Stimulated activated CD4-positive, alpha-beta T cell treated with anti-CD3 and anti-CD28 coated beads, Interleukin-15, amount 100 ng/mL, for 48 hours (primary cell): ENCODE measurements at regions not wholly inside any gene's neighbourhood (a gene's known extent, or its start where the extent isn't known, plus 50 kb on each side); places are given as distances from the start of the nearest gene placed in this dataset.
"Not testable (repeated sequence)": the region's sequence is repeated elsewhere in the genome, so short reads cannot be mapped to it uniquely, and the experiment has no call there.

ENCODE experiments used
- DNase-seq, 2 donors: peaks; one replicate each; pipeline ENCODE4 v3.0.0-alpha.2; 2020; ENCODE audit warnings: low read depth in 2 of 2

DNA sequence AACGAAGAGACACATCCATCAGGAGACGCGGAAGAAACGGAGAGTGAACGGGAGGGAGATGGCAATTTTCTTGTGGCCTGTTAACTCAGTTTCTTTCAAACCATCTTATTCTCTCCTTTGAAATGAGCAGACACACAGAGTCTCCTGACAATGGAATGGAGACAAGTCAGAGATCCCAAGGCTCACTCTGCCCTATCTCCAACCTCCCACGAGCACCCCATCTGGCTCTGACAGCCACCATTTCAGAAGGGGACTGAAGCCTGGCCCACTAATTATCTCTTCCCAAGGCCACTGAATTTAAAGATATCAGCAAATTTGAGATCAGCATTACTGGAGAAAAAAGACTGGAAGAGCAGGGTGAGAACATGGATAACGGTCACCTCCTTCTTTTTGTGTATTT lies 215.6 kb downstream of the DHX15 start:
- no peak for DNase-seq

GRCh38 chr4:24364852-24365251 lies 219.5 kb downstream of the DHX15 start:
- DNase-seq = no peak

GRCh38 chr4:24364249-24364648 lies 220.1 kb downstream of the DHX15 start:
- DNase-seq = no peak

DNA sequence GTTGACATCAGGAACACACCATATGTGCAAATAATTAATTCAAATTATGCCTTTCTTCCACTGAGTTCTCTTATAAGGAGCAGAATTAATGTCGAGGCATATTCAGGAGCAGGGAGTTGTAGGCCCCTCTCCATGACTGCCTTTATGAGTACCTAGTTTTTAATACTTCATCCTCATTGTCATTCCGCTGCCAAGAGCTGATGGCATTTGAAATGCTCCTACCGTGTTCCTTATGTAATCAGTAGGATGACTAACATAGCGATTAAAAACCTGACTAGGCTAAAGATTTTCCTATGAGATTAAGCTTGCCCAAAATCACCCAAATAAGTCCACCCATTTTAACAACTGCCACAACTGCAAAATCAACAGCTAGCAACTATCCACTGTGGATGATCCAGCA lies 220.6 kb downstream of the DHX15 start:
- DNase-seq = no peak

GRCh38 chr4:24352112-24352511 lies 232.2 kb downstream of the DHX15 start:
- DNase-seq = no peak

DNA sequence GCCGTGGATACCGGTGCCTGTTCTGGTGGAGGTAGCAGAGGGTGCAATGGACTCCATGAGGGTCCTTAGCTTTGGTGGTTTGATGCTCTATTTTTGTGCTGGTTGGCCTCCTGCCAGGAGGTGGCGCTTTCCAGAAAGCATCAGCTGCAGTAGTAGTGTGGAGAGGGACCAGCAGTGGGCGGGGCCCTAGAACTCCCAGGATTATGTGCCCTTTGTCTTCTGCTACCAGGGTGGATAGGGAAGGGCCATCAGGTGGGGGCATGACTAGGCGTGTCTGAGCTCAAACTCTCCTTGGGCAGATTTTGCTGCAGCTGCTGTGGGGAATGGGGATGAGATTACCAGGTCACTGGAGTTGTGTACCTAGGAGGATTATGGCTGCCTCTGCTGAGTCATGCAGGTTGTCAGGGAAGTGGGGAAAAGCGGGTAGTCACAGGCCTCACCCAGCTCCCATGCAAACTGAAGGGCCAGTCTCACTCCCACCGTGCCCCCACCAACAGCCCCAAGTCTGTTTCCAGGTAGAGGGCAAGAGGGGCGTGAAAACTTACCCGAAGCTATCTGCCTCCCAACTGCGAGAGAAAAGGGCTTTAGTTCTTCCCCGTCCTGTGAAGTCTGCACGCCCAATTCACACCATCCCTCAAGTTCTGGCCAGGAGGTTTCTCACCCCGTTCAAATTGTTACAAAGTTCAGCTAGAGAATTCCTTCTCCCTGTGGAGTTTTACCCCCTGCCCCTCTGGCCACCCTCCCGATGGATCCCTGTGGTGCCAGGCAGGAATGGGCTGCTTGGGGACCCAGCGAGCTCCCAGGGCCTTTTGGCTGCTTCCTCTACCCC lies 235.0 kb downstream of the DHX15 start:
- not testable (repeated sequence) for DNase-seq

DNA sequence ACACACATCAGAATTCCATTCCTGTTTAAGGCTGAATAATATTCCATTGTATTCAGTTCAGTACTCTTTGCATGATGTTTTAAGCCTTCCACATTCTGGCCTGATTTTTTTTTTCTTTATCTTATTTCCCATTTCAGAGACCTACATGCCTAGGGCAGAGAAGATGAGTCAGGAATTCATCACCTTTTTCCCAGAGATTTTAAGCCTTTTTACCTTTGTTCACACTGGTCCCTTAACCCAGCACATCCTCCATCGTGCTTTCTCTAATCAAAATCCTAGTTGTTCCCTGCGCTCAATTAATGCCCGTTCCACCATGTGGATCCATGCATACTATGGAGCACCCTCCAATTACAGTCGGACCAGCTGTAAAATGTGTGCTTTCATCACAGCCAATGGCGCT lies 245.1 kb downstream of the DHX15 start:
- DNase-seq = no peak

- DNase-seq = no peak
Observed at GRCh38 chr4:24337451-24338190, 246.7 kb downstream of the DHX15 start.

DNA sequence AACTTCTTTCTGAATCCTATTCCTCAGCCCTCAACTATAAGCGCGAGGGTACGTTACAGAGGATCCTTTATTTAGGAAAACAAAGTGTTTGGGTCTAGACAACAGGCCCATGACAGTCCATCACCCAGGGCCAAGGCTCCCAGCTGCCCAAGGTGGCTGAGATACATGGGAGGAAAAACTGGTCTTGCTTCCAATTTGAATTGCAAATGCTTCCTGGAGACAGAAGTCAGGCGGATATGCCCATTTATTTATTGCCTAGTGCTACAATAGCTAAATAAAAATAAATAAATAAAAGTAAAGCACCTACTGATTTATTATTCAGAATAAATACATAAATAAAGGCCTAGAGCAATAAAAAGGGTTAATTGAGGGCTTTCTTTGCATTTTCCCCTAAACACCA lies 248.7 kb downstream of the DHX15 start:
- no peak for DNase-seq

- DNase-seq = no peak
Observed at GRCh38 chr4:24334906-24335305, 249.4 kb downstream of the DHX15 start.

- DNase-seq = no peak
Observed at GRCh38 chr4:24330573-24330972, 253.8 kb downstream of the DHX15 start.

DNA sequence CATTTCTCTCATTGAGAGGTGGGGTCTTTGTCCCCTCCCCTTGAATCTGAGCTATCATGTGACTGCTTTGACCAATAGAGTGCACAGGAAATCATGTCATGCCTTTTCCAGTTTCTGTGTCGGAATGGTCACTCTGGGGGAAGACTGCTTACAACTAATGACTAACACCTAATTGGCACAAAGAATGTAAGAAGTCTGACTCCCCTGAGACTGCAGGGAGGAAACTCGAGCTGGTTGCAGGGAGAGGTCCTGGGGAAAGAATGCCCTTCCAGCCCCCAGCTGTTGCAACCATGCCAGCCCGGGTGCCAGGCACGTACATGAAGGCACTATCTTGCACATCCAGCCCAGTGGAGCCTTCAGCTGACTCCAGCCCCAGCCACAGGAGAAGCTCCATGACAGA lies 254.2 kb downstream of the DHX15 start:
- no peak for DNase-seq

DNA sequence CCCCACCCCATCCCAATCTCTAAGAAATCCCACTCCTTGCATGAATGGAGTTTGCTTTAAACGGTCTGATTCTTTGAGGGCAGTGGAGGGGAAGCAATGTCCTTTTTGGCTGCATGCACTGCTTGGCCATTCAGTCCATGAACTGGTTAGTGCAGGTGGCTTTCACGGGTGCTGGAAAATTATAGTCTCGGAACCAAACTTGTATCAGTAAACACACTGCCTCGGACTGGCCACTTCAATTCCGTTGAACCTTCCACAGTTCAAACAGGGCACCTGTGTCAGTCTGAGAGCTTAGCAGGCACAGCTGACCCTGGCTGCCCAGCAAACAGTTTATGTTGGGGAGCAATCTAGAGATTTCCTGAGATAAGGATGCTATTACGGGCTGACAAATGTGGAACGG lies 255.6 kb downstream of the DHX15 start:
- no peak for DNase-seq

DNA sequence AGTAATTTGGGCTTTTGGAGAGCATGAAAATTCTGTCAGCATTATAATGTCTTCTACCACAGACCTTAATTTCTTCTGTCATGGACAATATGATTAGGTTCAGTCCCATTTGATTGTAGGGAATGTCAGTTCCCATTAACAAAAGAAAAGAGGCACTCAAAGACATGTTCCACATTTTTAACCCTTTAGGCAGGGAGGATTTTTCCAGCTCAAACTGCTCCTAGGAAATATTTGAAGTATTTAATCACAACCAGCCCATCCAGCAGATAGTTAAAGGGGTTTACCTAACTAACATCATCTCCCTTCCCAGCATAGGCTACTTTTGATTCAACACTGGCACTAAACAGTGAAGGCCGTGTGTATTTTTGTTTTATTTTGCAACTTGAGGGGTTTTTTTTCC lies 256.0 kb downstream of the DHX15 start:
- DNase-seq = no peak

GRCh38 chr4:24322995-24323394 lies 261.4 kb downstream of the DHX15 start:
- no peak for DNase-seq

- no peak for DNase-seq
Observed at GRCh38 chr4:24322511-24322910, 261.8 kb downstream of the DHX15 start.

GRCh38 chr4:24321616-24322015 lies 262.7 kb downstream of the DHX15 start:
- no peak for DNase-seq

- DNase-seq = no peak
Observed at GRCh38 chr4:24321131-24321530, 263.2 kb downstream of the DHX15 start.

DNA sequence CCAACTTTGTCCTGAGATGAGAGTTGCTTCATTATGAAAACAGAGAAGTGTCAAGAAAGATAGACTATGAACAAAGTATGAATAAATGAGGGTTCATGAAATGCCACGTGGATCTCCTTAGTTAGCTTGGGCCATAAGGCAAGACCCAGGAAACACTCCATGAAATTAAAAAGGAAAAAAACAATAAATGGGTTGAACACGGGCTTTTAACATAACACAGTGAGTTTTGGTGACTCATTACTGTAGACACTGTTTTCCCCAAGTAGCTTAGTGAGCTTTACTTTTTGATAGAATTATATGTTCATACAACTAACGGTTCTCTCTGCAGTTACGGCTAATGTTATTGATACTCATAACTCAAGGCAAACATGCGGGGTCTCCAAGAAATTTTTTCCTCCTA lies 265.0 kb downstream of the DHX15 start:
- no peak for DNase-seq

- no peak for DNase-seq
Observed at GRCh38 chr4:24315056-24315455, 269.3 kb downstream of the DHX15 start.

GRCh38 chr4:24312261-24312913 lies 272.0 kb downstream of the DHX15 start:
- no peak for DNase-seq

- no peak for DNase-seq
Observed at GRCh38 chr4:24303926-24304325, 280.4 kb downstream of the DHX15 start.

DNA sequence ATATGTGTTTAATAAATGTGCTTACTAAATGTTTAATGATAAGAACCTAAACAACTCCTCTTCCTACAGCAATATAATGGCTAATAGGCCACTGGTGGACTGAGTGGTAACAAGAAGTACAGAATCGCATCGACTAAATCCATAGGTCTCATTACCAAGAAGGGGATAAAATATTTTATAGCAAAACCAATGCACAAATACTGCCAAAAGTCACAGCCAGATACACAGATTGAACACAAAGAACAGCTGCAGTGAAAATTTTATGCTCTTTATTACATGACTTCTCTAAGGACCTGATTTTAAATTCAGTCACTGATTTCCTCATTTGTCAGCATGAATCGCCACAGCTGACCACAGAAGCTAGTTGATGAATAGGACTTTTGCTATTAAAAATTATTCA lies 285.4 kb downstream of the DHX15 start:
- DNase-seq = no peak
